Activated CD4-positive, CD25-positive, alpha-beta regulatory T cell treated with anti-CD3 and anti-CD28 coated beads, Interleukin-2, amount 50 U/mL, for 24 hours (primary cell): ENCODE measurements at regions not wholly inside any gene's neighbourhood (a gene's known extent, or its start where the extent isn't known, plus 50 kb on each side); places are given as distances from the start of the nearest gene placed in this dataset.
"Not testable (repeated sequence)": the region's sequence is repeated elsewhere in the genome, so short reads cannot be mapped to it uniquely, and the experiment has no call there.

Experiments used
- ATAC-seq, 2 donors: fragments of 150-1000 bp; cut with Tn5 transposase; one replicate each; pipeline ENCODE4 v1.10.0; 2021; ENCODE audit warnings: mild to moderate bottlenecking in 1 of 2, moderate library complexity in 1 of 2

GRCh38 chr13:80841414-80841813 is 500.5 kb upstream of the SPRY2 start:
- no peak for ATAC-seq

- no peak for ATAC-seq
Measured at GRCh38 chr13:80840316-80840976, 499.5 kb upstream of the SPRY2 start.

- ATAC-seq = no peak
Measured at GRCh38 chr13:80835902-80836301, 495.0 kb upstream of the SPRY2 start.

- no peak for ATAC-seq
Measured at GRCh38 chr13:80830431-80830830, 489.5 kb upstream of the SPRY2 start.

- no peak for ATAC-seq
Measured at GRCh38 chr13:80828759-80829158, 487.8 kb upstream of the SPRY2 start.

- ATAC-seq = no peak
Measured at GRCh38 chr13:80825276-80825675, 484.4 kb upstream of the SPRY2 start.

GRCh38 chr13:80824229-80824628 is 483.3 kb upstream of the SPRY2 start:
- no peak for ATAC-seq

- ATAC-seq = no peak
Measured at GRCh38 chr13:80823472-80823871, 482.5 kb upstream of the SPRY2 start.

- ATAC-seq = no peak
Measured at GRCh38 chr13:80821466-80821865, 480.5 kb upstream of the SPRY2 start.

GRCh38 chr13:80817979-80818378 is 477.1 kb upstream of the SPRY2 start:
- no peak for ATAC-seq

GRCh38 chr13:80814541-80814940 is 473.6 kb upstream of the SPRY2 start:
- ATAC-seq = no peak

GRCh38 chr13:80810294-80810693 is 469.4 kb upstream of the SPRY2 start:
- not testable (repeated sequence) for ATAC-seq

- ATAC-seq = no peak
Measured at GRCh38 chr13:80802946-80803345, 462.0 kb upstream of the SPRY2 start.

- ATAC-seq = no peak
Measured at GRCh38 chr13:80798576-80799133, 457.7 kb upstream of the SPRY2 start.

GRCh38 chr13:80787604-80788003 is 446.7 kb upstream of the SPRY2 start:
- no peak for ATAC-seq

GRCh38 chr13:80783926-80784565 is 443.1 kb upstream of the SPRY2 start:
- ATAC-seq = no peak

- ATAC-seq = no peak
Measured at GRCh38 chr13:80782441-80782840, 441.5 kb upstream of the SPRY2 start.

GRCh38 chr13:80778297-80778696 is 437.4 kb upstream of the SPRY2 start:
- no peak for ATAC-seq

- no peak for ATAC-seq
Measured at GRCh38 chr13:80757694-80758093, 416.8 kb upstream of the SPRY2 start.

GRCh38 chr13:80755910-80756309 is 415.0 kb upstream of the SPRY2 start:
- no peak for ATAC-seq

GRCh38 chr13:80754441-80754840 is 413.5 kb upstream of the SPRY2 start:
- ATAC-seq = no peak

GRCh38 chr13:80753866-80754265 is 412.9 kb upstream of the SPRY2 start:
- no peak for ATAC-seq

GRCh38 chr13:80751854-80752253 is 410.9 kb upstream of the SPRY2 start:
- ATAC-seq = no peak

- no peak for ATAC-seq
Measured at GRCh38 chr13:80744147-80744914, 403.4 kb upstream of the SPRY2 start.
